ENCODE measurements at regions not wholly inside any gene's neighbourhood (a gene's known extent, or its start where the extent isn't known, plus 50 kb on each side); places are given as distances from the start of the nearest gene placed in this dataset.

DNA sequence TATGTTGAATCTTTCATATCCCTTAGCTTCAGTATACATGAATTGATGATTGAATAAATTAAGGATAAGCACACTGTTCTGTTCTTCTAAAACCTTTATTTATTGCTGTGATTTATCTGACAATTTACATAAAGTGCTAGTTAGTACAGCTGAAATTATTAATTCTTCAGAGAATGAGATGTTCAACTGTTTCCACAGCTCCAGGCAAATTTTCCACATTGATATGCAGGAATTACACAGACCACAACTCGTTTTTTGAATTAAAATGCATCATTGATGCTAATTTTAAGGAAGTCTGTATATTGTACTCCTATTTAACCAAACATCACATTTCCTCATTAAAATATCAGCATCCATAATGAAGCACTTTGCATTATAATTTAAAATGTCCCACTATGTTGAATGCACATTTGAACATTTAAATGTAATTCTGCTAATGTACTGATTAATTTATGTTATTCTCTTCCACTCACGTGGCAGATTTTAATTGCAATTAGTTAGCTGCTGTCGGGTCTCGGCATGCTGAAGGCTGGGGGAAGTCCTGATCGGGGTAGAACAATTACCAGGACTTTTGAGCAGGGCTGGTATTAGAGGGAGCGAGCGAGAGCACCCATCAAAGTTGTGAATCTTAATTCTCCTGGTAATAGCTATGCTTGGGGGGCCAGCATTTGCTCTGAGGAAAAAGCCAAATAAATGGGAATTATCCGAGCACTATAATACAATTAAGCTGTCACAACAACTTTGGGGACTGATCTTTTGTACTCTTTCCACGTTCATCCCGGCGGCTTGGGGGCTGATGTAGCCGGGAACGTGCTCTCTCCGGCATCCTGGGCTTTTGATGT is 136.7 kb upstream of the TMTC4 start:
- Mint-ChIP-seq H3K27me3 (ENCODE audit: low read depth) (peaks cover 5% of the 10 kb centered on the region), H3K4me1 (peaks cover 14% of the 10 kb centered on the region), H3K4me3 (no peak overlapping the region)

DNA sequence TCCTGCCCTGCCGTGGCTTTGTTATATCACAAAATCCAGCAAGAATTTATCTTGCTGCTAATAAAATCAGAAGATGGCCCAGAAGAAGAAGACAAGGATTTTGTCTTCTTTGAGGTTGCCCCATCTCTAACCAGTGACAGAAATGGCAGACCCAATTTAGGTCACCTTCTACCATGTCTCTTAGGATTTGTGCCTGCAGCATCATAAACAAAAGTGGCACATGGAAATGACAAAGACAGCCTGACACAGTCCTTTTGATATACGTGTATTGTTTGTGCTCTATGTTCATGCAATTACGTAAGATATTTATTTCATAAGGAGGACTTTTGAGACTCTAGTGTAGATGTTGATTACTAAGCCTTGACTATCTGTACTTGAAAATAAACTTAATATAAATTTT is 135.9 kb upstream of the TMTC4 start:
- H3K4me3 Mint-ChIP-seq, result no peak overlapping the region
- TF ChIP-seq, protein P1, sequence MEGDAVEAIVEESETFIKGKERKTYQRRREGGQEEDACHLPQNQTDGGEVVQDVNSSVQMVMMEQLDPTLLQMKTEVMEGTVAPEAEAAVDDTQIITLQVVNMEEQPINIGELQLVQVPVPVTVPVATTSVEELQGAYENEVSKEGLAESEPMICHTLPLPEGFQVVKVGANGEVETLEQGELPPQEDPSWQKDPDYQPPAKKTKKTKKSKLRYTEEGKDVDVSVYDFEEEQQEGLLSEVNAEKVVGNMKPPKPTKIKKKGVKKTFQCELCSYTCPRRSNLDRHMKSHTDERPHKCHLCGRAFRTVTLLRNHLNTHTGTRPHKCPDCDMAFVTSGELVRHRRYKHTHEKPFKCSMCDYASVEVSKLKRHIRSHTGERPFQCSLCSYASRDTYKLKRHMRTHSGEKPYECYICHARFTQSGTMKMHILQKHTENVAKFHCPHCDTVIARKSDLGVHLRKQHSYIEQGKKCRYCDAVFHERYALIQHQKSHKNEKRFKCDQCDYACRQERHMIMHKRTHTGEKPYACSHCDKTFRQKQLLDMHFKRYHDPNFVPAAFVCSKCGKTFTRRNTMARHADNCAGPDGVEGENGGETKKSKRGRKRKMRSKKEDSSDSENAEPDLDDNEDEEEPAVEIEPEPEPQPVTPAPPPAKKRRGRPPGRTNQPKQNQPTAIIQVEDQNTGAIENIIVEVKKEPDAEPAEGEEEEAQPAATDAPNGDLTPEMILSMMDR (IDR thresholded peaks at IDR 0.05; ENCODE audit: unreplicated experiment in 3 of 3), result no peak
- H3K36me3 Mint-ChIP-seq (ENCODE audit: low read depth), result no peaks in the 10 kb centered on the region
- H3K27ac Mint-ChIP-seq, result no peak overlapping the region
- no peaks in the 10 kb centered on the region for H3K9me3 Mint-ChIP-seq
- H3K27me3 Mint-ChIP-seq (ENCODE audit: low read depth), result peaks cover 5% of the 10 kb centered on the region
- peaks cover 7% of the 10 kb centered on the region for H3K4me1 Mint-ChIP-seq

More for the DNA sequence above, 136.7 kb upstream of the TMTC4 start:
- Mint-ChIP-seq H3K9me3 (no peaks in the 10 kb centered on the region), H3K27ac (no peak overlapping the region), H3K36me3 (ENCODE audit: low read depth) (no peaks in the 10 kb centered on the region)
- TF ChIP-seq, protein P1 (IDR thresholded peaks at IDR 0.05; ENCODE audit: unreplicated experiment in 3 of 3), result no peak

DNA sequence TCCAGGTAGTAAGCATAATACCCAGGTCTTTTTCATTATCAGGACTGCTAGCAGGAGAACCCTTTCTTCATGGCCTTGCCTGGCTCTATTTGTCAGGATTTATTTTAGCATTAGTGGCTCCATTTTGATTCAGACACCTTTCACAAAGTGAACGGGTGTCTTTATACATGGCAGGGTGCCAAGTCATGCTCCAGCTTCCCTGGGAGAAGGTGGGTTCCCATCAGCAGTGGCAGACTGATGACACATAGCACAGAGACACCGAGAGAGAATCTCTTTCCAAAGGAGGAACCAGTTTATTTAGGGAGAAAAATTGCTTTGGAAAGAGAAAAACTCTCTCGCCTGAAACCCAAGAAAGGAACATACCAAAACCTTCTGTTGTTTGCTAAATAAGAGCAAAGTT is 135.3 kb upstream of the TMTC4 start:
- Mint-ChIP-seq H3K27me3 (ENCODE audit: low read depth) (peaks cover 7% of the 10 kb centered on the region), H3K27ac (no peak overlapping the region), H3K9me3 (no peaks in the 10 kb centered on the region), H3K4me3 (no peak overlapping the region), H3K36me3 (ENCODE audit: low read depth) (no peaks in the 10 kb centered on the region), H3K4me1 (peaks cover 5% of the 10 kb centered on the region)
- TF ChIP-seq, protein P1 (IDR thresholded peaks at IDR 0.05; ENCODE audit: unreplicated experiment in 3 of 3), result no peak

DNA sequence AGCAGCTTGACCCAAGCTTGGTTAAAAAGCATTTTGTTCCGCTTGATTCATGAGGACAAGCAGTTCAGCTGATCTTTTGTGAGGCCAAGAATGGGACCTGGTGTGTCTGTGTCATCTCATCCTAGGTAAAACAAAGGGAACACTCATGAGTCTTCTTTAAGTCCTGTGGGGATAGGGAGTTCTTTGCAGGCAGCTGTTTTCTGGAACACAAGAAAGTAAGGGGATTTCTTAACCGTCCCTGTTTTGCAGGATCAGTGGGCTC is 134.5 kb upstream of the TMTC4 start:
- peaks cover 5% of the 10 kb centered on the region for H3K4me1 Mint-ChIP-seq
- TF ChIP-seq, protein P1 (IDR thresholded peaks at IDR 0.05; ENCODE audit: unreplicated experiment in 3 of 3), result no peak
- no peaks in the 10 kb centered on the region for H3K36me3 Mint-ChIP-seq (ENCODE audit: low read depth)
- no peaks in the 10 kb centered on the region for H3K9me3 Mint-ChIP-seq
- no peak overlapping the region for H3K27ac Mint-ChIP-seq
- H3K4me3 Mint-ChIP-seq, result no peak overlapping the region
- H3K27me3 Mint-ChIP-seq (ENCODE audit: low read depth), result peaks cover 11% of the 10 kb centered on the region

DNA sequence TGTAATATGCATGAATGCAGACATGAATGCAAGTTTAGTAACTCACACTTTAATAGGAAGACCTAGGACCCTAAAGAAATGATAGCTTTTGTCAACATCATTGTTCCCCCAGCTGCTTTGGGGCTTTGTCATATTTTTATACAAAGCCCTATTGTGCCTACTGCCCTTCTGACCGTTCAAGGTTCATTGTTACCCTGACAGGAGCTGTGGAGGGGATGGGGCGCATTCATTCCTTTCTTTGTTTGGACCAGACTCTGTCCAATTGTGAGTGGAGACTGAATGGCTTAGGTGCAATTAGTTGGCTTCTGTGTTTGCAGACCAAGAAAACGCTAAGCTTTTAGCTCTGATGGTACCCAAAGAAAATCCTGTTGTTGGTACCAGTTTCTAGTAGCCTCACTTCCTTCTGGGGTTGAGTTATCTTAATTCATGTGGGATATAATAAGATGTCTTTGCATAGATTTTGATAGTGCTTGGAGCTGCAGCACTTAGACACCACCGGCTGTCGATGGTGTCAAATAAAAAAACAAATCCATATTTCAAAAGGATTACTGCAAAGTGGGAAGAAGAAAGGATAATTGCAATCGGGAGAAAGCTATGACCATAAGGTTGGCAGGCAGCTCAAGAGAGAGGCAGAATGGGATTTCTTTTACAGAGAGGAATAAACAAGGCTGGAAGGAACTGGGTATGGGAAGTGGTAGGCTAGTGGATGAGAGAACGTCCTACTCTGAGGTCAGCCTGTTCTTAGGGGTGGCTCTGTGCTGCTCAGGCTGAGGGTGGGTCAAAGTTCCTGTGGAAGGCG is 133.9 kb upstream of the TMTC4 start:
- H3K36me3 Mint-ChIP-seq (ENCODE audit: low read depth), result no peaks in the 10 kb centered on the region
- H3K4me3 Mint-ChIP-seq, result no peak overlapping the region
- TF ChIP-seq, protein P1 (IDR thresholded peaks at IDR 0.05; ENCODE audit: unreplicated experiment in 3 of 3), result no peak
- H3K27ac Mint-ChIP-seq, result no peak overlapping the region
- peaks cover 5% of the 10 kb centered on the region for H3K4me1 Mint-ChIP-seq
- H3K27me3 Mint-ChIP-seq (ENCODE audit: low read depth), result peaks cover 12% of the 10 kb centered on the region
- H3K9me3 Mint-ChIP-seq, result no peaks in the 10 kb centered on the region

Measured in nephron (organoid).